Stimulated activated CD4-positive, alpha-beta T cell treated with anti-CD3 and anti-CD28 coated beads, TNF-alpha, amount 100 ng/mL, for 48 hours (primary cell): ENCODE measurements at regions not wholly inside any gene's neighbourhood (a gene's known extent, or its start where the extent isn't known, plus 50 kb on each side); places are given as distances from the start of the nearest gene placed in this dataset.

Source experiments
- DNase-seq, 3 donors: peaks; one replicate each; pipeline ENCODE4 v3.0.0-alpha.2; 2020; ENCODE audit warnings: low read depth in 3 of 3

DNA sequence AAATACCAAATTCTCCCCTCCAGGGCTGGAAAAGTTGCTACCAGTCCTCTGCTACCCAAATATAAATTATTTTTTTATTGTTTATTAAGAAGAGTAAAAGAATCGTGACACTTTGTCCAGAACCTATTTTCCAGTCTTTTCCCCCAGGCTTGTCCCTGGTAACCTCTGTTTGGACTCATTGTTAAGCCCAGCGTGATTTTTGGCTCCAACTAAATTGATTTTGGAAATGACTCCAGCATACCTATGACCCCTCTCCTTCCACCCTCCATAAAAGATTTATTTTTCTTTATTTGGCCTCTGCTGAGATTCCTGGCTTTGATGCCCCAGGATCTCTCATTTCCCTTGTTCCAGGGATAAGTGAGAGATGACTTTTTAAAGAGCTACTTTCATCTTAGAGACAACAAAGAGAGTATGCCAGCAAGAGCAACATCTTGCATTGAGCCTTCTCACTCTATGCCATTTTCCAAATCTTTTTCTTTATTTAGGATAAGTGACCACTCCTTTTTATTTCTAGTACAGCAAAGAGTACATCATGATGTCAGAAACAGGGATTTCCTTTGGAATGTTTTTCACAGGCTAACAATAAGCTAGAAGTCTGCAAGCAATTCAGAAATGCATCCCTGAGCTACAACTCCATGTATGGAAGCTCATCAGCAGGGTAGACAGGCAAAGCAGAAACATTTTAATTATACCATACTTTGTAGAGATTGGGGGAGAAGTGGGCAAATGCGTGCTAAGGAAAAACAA lies 75.8 kb downstream of the DAD1 start:
- DNase-seq, result no peak

GRCh38 chr14:22512106-22512814 lies 76.8 kb downstream of the DAD1 start:
- no peak for DNase-seq

DNA sequence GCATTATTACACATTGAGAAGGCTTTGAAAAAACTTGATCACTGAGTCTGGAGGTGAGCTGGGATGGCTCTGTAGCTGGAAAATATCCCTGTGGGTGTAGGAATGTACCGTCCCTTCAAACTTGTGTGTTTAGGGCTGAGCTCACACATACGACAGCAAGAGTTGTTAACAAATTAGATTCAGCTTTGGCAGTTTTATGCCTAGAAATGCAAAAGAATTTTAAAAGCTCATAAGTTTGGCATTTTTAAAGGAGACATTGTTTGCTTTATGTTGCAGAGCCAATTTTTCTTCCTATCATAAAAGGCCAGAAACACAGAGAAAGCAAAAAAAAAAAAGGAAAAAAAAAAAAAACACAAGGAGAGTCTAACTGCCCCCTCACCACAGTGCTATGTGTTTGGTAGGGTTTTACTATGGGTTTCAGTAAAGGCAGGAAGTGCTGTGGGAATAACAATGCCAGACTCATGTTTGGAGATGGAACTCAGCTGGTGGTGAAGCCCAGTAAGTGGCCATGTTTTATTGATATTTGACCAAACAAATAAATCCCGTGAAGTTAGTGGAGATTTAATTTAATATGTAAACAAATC lies 78.4 kb downstream of the DAD1 start:
- no peak for DNase-seq

DNA sequence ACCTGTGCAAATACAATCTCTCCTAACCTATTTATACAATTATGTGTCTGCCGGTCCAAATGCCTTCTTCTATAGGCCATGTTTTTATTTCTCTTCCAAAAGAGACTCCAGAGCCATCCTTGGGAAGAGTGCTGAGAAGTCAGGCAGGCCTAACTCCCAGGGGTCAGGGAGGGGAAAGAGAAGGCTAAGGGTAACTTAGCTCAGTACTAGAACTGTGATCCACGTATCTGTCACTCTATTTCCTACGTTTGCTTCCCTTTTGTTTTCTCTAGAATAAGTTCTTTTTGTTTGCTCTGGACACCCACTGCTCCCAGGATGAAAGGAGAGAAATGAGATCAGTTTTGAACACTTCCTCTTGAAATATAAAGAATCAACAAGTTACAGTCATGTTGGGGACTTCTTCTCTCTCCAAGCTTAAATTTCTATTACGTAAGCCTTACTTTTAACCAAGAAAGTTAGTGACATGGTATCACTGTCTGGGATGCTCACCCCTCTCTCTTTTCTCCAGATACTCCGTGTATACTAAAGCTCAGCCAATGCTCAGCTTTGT lies 79.2 kb downstream of the DAD1 start:
- no peak for DNase-seq

- no peak for DNase-seq
These were observed 79.9 kb downstream of the DAD1 start for GRCh38 chr14:22509036-22509709.

DNA sequence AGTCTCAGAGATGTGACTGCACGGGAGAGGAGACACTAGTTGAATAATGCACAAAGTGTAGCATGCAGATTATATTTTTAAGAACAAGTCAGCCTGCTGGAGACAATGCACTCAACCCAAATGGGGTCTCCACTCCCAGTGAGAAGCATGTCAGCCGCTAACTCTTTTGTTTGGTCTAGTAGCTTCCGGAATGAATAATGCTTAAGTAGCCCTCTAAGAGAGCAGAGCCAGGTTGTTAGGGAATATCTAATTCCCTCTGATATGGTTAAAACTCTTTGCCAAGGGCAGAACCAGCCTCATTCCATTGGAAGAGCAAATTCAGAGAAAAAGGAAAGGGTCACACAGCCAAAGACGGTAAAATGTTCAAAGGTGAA lies 80.4 kb downstream of the DAD1 start:
- no peak for DNase-seq

GRCh38 chr14:22508150-22508457 lies 80.9 kb downstream of the DAD1 start:
- no peak for DNase-seq

- no peak for DNase-seq
These were observed 82.2 kb downstream of the DAD1 start for GRCh38 chr14:22506778-22507351.

GRCh38 chr14:22506378-22506710 lies 82.7 kb downstream of the DAD1 start:
- DNase-seq, result no peak

GRCh38 chr14:22505697-22506377 lies 83.2 kb downstream of the DAD1 start:
- DNase-seq, result no peak

- no peak for DNase-seq
These were observed 83.7 kb downstream of the DAD1 start for GRCh38 chr14:22505309-22505696.

GRCh38 chr14:22502551-22502950 lies 86.5 kb downstream of the DAD1 start:
- no peak for DNase-seq

- no peak for DNase-seq
These were observed 87.0 kb downstream of the DAD1 start for GRCh38 chr14:22502007-22502406.

- no peak for DNase-seq
These were observed 87.9 kb downstream of the DAD1 start for GRCh38 chr14:22500954-22501726.

GRCh38 chr14:22500525-22500924 lies 88.5 kb downstream of the DAD1 start:
- no peak for DNase-seq

GRCh38 chr14:22497671-22498093 lies 91.3 kb downstream of the DAD1 start:
- no peak for DNase-seq

GRCh38 chr14:22497144-22497423 lies 91.9 kb downstream of the DAD1 start:
- no peak for DNase-seq

GRCh38 chr14:22494486-22495135 lies 94.4 kb downstream of the DAD1 start:
- DNase-seq, result no peak

GRCh38 chr14:22493753-22494152 lies 95.3 kb downstream of the DAD1 start:
- no peak for DNase-seq
